GM23338 (cell line): ENCODE measurements at regions not wholly inside any gene's neighbourhood (a gene's known extent, or its start where the extent isn't known, plus 50 kb on each side); places are given as distances from the start of the nearest gene placed in this dataset.

Experiments
- ATAC-seq: fragments of 200-7000 bp; cut with Tn5 transposase; 3 replicates; pipeline ENCODE4 v1.9.1; 2020
- DNase-seq: peaks from one replicate; pipeline ENCODE4 v3.0.0-alpha.2; 2015; ENCODE audit warnings: low spot score
- H2AFZ ChIP-seq: fragments of 200-600 bp; sonication (generic); 2 replicates; pipeline ENCODE4 v1.8.0; 2016; ENCODE audit warnings: antibody characterized with exemption, mild to moderate bottlenecking, moderate library complexity
- H3F3A ChIP-seq: fragments of 200-600 bp; sonication (generic); replicated peaks from 2 replicates; pipeline ENCODE4 v1.8.0; 2017; ENCODE audit warnings: antibody characterized with exemption, mixed run types, low read depth
- H3K27ac ChIP-seq: fragments of 200-600 bp; sonication (generic); 2 replicates; pipeline ENCODE4 v1.6.1; 2016; ENCODE audit warnings: low read depth
- H3K27me3 ChIP-seq: fragments of 200-600 bp; sonication (generic); 2 replicates; pipeline ENCODE4 v1.8.0; 2016; ENCODE audit warnings: mild to moderate bottlenecking, mixed run types, moderate library complexity; ENCODE audit not compliant: insufficient read depth
- H3K36me3 ChIP-seq: fragments of 200-600 bp; sonication (generic); 2 replicates; pipeline ENCODE4 v1.8.0; 2016; ENCODE audit warnings: mild to moderate bottlenecking; ENCODE audit not compliant: insufficient read depth
- H3K4me1 ChIP-seq: fragments of 200-600 bp; sonication (generic); 2 replicates; pipeline ENCODE4 v1.8.0; 2016; ENCODE audit warnings: mild to moderate bottlenecking, moderate library complexity; ENCODE audit not compliant: insufficient read depth
- H3K4me2 ChIP-seq: fragments of 200-600 bp; sonication (generic); 2 replicates; pipeline ENCODE4 v1.7.1; 2017; ENCODE audit warnings: mixed run types
- H3K4me3 ChIP-seq: fragments of 200-600 bp; sonication (generic); 2 replicates; pipeline ENCODE4 v1.6.1; 2016; ENCODE audit warnings: mixed run types
- H3K79me2 ChIP-seq: fragments of 200-600 bp; sonication (generic); replicated peaks from 2 replicates; pipeline ENCODE4 v1.8.0; 2017; ENCODE audit warnings: mild to moderate bottlenecking; ENCODE audit not compliant: insufficient read depth
- H3K9me2 ChIP-seq: fragments of 200-600 bp; sonication (generic); 2 replicates; pipeline ENCODE4 v1.8.0; 2017; ENCODE audit not compliant: insufficient read depth
- H4K20me1 ChIP-seq: fragments of 200-600 bp; sonication (generic); replicated peaks from 2 replicates; pipeline ENCODE4 v1.8.0; 2017; ENCODE audit warnings: mild to moderate bottlenecking; ENCODE audit not compliant: insufficient read depth
- H3K27ac Mint-ChIP-seq: 2 replicates; pipeline ENCODE4 v1.8.0; 2020; ENCODE audit warnings: inconsistent platforms, mild to moderate bottlenecking, moderate library complexity, mixed read lengths
- H3K27me3 Mint-ChIP-seq: 3 replicates; pipeline ENCODE4 v1.8.0; 2022; ENCODE audit warnings: low read depth, mild to moderate bottlenecking, moderate library complexity, mixed read lengths, inconsistent platforms; ENCODE audit not compliant: insufficient read depth, poor library complexity
- H3K36me3 Mint-ChIP-seq: 3 replicates; pipeline ENCODE4 v1.8.0; 2021; ENCODE audit warnings: low read depth, mild to moderate bottlenecking, inconsistent platforms, moderate library complexity, mixed read lengths
- H3K4me1 Mint-ChIP-seq: 3 replicates; pipeline ENCODE4 v1.8.0; 2020; ENCODE audit warnings: mild to moderate bottlenecking, inconsistent platforms, mixed read lengths
- H3K4me3 Mint-ChIP-seq: 3 replicates; pipeline ENCODE4 v1.8.0; 2021; ENCODE audit warnings: moderate library complexity, mild to moderate bottlenecking, inconsistent platforms, mixed read lengths
- H3K9me3 Mint-ChIP-seq: 3 replicates; pipeline ENCODE4 v1.8.0; 2020; ENCODE audit warnings: moderate library complexity, mild to moderate bottlenecking, inconsistent platforms, mixed read lengths
- CREB1 ChIP-seq: fragments of 250-450 bp; sonication (Bioruptor Pico); IDR thresholded peaks from 2 replicates; pipeline ENCODE4 v1.5.0; 2020; ENCODE audit warnings: low read depth, mild to moderate bottlenecking, moderate library complexity
- CTCF ChIP-seq, 2 experiments: fragments of 200-600 bp in 1 of 2; sonication (generic) in 1 of 2; conservative IDR thresholded peaks; 2 replicates each; pipeline versions ENCODE4 v1.5.1 to v1.6.1; 2016 to 2017; ENCODE audit warnings: antibody characterized with exemption in 2 of 2, low read depth in 2 of 2, mild to moderate bottlenecking in 2 of 2, moderate library complexity in 1 of 2
- ETS1 ChIP-seq: IDR thresholded peaks from 2 replicates; pipeline ENCODE4 v1.6.1; 2016; ENCODE audit warnings: antibody characterized with exemption
- EZH2 ChIP-seq: fragments of 200-600 bp; sonication (generic); IDR thresholded peaks from one replicate; pipeline ENCODE4 v1.8.0; 2017; ENCODE audit warnings: antibody characterized with exemption, mild to moderate bottlenecking, low read depth; ENCODE audit not compliant: unreplicated experiment
- EZH2phosphoT487 ChIP-seq: fragments of 200-600 bp; sonication (generic); IDR thresholded peaks from one replicate; pipeline ENCODE4 v1.8.1; 2018; ENCODE audit warnings: antibody characterized with exemption; ENCODE audit not compliant: unreplicated experiment
- JUNB ChIP-seq: IDR thresholded peaks from one replicate; pipeline ENCODE4 v1.6.1; 2016; ENCODE audit warnings: antibody characterized with exemption; ENCODE audit not compliant: unreplicated experiment
- NANOG ChIP-seq: IDR thresholded peaks from 2 replicates; pipeline ENCODE4 v1.6.1; 2016; ENCODE audit warnings: antibody characterized with exemption, borderline replicate concordance
- REST ChIP-seq: IDR thresholded peaks from one replicate; pipeline ENCODE4 v1.6.1; 2018; ENCODE audit warnings: antibody characterized with exemption; ENCODE audit not compliant: unreplicated experiment
- STAT1 ChIP-seq: IDR thresholded peaks from one replicate; pipeline ENCODE4 v1.6.1; 2016; ENCODE audit warnings: antibody characterized with exemption; ENCODE audit not compliant: unreplicated experiment
- ZNF114 ChIP-seq: fragments of 250-450 bp; sonication (Bioruptor Pico); IDR thresholded peaks from 2 replicates; pipeline ENCODE4 v1.5.0; 2020; ENCODE audit warnings: mild to moderate bottlenecking, moderate library complexity
- ZNF462 ChIP-seq: fragments of 250-450 bp; sonication (Bioruptor Pico); IDR thresholded peaks from 2 replicates; pipeline ENCODE4 v1.5.0; 2020; ENCODE audit warnings: mild to moderate bottlenecking, moderate library complexity

- no peak for TF ChIP-seq ETS1
- no peak for TF ChIP-seq EZH2
- TF ChIP-seq JUNB = no peak
- TF ChIP-seq CTCF (conservative IDR thresholded peaks at IDR 0.05; ENCODE audit: low read depth in 2 of 2) = no peak
- TF ChIP-seq CREB1 (CRISPR knock-in tag) = no peak
- no peak for TF ChIP-seq NANOG
Measured at GRCh38 chr1:2910211-2910610, 108.7 kb upstream of the TTC34 start (continued).

- no peaks in the 10 kb centered on the region for H3K9me2 ChIP-seq
- no peak overlapping the region for H3K4me3 Mint-ChIP-seq
- no peak overlapping the region for H3K4me2 ChIP-seq
- peaks cover 15% of the 10 kb centered on the region for H3K36me3 Mint-ChIP-seq
- DNase-seq = no peak
- peaks cover 9% of the 10 kb centered on the region; the same call in 1 of the 2 replicates for H3F3A ChIP-seq
- no peaks in the 10 kb centered on the region for H3K27me3 ChIP-seq
- H3K27me3 Mint-ChIP-seq = peaks cover 11% of the 10 kb centered on the region
- peaks cover 68% of the 10 kb centered on the region for H3K9me3 Mint-ChIP-seq
- no peaks in the 10 kb centered on the region for H3K4me1 ChIP-seq
- H3K36me3 ChIP-seq = no peaks in the 10 kb centered on the region
- no peak overlapping the region for H3K27ac ChIP-seq
- no peak overlapping the region for H3K4me3 ChIP-seq
- no peak for ATAC-seq
- no peaks in the 10 kb centered on the region for H3K4me1 Mint-ChIP-seq
- H4K20me1 ChIP-seq = no peaks in the 10 kb centered on the region
- no peaks in the 10 kb centered on the region for H3K79me2 ChIP-seq
- H2AFZ ChIP-seq = no peak overlapping the region
- no peak overlapping the region for H3K27ac Mint-ChIP-seq
- no peak for TF ChIP-seq NANOG
- TF ChIP-seq STAT1 = no peak
- TF ChIP-seq CREB1 (CRISPR knock-in tag) = no peak
- no peak for TF ChIP-seq ZNF114 (CRISPR knock-in tag)
- TF ChIP-seq ZNF462 (CRISPR knock-in tag) = no peak
- TF ChIP-seq REST = no peak
- TF ChIP-seq EZH2phosphoT487 = no peak
Measured at GRCh38 chr1:2911421-2912178, 109.7 kb upstream of the ACTRT2 start.
